GM19239 (cell line): ENCODE measurements at regions not wholly inside any gene's neighbourhood (a gene's known extent, or its start where the extent isn't known, plus 50 kb on each side); places are given as distances from the start of the nearest gene placed in this dataset.

Experiments
- DNase-seq: peaks from one replicate; pipeline ENCODE4 v3.0.0; 2011; ENCODE audit warnings: low spot score; ENCODE audit not compliant: insufficient read length
- FAIRE-seq: peaks from 2 replicates; lab custom pipeline; 2011; peaks lifted over from hg19 to GRCh38; lab: Jason Lieb, UNC

DNA sequence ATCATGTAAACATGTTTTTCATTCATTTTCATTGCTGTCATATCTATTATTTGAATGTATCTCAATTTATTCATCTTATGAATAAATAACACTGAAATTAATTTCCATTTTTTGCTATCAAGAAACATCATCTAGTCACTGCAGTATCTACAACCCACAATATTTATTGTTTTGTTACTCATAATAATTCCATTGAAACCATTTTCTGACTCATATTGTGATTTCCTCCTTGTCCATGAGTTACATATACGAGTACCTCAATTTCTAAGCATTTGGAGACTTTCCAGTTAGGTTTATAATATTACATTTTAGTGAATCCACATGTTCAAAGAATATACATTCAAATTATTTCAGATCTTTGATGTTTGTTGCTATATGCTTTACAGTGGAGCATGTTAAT is 1524.0 kb downstream of the SLITRK1 start:
- FAIRE-seq (no peak), DNase-seq (no peak)

DNA sequence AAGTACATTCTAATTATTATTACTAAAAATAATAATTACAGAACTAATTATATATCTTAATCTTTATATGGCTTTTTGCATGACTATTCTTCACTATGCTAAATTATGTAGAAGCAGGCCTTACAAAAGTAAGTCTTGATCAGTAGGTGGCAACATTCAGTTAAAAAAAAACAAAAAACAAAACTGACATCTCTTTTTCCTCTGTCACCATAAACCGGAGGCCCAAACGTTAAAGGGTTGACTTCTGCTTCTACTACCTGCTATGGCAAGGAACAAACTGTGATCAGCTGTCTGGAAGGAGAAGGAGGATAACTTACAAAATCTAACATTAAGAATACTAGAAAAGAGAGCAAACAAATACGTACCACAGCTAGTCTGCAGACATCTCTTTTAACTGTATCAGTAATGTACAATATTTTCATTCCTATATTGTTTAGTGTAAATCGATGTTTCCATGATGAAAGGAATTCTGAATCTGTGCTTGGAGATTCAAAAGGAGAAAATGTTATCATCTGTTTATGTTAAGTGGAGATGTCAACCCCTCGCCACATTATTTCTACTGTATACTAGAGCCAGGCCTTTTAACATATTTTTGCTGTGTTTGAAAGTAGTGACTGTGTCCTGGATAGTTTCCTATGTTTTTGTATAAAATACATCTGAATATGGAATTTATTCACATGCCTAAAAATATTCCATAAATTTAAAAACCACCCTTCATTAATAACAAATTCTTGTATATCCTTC is 1525.4 kb downstream of the SLITRK1 start:
- DNase-seq, result no peak
- FAIRE-seq, result no peak

DNA sequence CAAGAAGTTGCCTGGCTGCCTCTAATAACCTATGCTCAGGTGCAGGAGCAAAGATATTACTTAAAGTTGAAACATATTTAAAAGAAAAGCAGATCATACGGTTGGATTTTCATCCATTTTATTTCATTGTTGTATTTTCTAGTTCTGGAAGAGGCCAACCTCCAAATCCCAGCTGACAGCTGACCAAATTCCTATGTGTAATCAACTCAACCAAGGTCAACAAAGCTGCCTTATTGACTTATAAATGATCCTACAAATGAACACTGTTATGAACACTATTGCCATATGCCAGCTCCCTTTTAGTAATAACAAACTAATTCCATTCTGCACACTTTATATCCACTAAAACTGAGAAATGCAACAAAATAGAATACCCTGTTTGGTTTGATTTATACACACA is 1537.4 kb downstream of the SLITRK1 start:
- FAIRE-seq (no peak), DNase-seq (no peak)

DNA sequence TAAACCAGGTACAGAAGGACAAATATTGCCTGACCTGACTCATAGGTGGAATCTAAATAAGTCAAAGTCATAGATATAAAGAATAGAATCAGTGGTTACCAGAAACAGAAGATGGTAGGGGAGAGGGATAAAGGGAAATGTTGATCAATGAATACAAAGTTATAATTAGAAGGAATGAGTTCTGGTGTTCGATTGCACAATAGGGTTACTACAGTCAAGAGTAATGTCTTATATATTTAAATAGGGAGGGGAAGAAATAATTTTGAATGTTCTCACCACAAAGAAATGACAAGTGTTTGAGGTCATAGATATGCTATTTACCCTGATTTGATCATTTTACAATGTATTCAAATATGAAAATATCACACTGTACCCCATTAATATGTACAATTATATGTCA is 1541.2 kb downstream of the SLITRK1 start:
- no peak for FAIRE-seq
- DNase-seq, result no peak

DNA sequence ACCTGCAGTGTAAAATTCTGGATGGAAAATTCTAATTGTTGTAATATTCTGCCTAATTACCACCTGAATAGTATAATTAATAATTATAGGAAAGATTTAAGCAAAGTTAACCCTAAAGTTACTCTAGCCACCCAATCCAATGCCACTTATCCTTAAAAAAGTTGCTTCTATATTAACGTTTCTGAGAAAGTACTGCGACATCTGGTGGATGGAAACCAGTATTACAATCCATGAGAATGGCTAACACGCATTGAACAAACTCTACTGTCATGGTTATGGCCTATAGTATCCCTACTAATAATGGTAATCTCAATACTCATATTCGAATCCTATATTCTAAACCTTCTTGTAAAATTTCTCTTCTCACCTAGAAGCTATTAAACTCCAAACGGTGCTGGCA is 1551.8 kb downstream of the SLITRK1 start:
- FAIRE-seq (no peak), DNase-seq (no peak)

DNA sequence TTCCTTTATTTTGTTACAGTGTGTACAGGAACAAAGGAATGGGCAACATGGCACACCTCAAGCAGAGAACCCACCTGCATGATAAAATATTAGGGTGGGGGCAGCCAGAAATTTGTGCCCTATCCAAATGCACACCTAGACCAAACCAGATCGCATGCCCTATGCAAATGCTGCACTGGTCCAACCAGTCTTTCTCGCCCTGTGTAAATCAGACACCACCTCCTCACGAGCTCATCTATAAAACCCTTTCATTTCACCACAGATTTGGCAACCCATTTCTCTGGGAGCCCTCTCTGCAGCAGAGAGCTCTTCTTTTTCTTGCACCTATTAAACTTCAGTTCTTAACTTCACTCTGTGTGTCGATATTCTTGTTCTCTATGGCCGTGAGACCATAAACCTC is 1559.2 kb downstream of the SLITRK1 start:
- FAIRE-seq, result no peak

DNA sequence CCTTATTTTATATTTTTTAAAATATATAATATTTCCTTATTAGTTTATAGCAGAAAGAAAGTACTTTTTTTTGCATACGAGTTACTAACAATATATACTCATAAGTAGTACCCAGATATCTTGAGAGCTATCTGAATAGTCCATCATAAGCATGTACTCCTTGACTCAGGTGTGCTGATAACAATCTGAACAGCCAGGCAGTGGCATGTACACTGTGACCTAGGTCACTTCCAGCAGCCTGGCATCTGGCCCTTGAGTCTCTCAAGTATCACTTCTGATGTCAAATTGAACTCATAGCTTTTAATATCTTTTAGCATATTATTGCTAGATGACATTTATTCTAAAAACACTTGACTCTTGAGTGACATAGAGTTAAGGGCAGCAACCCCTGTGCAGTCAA is 1576.7 kb downstream of the SLITRK1 start:
- FAIRE-seq, result no peak
- no peak for DNase-seq

More for the DNA sequence above, 1559.2 kb downstream of the SLITRK1 start:
- no peak for DNase-seq

DNA sequence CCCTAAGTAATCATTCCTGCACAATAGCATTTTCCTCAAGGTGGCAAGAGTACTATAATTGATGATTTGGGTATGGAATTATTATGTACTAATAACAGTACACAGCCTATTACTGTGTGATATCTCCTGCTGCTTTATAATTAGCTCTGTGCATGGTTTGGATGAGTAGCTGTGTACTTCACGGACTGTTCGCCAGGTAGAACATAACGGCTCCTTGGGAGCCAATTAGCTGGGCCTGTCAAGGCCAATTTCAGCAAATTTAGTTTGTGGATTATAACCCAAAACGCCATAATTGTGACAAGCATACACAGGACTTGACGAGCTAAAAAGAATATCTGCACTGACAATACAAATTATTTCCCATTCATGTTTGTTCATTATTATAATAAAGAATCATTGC is 1584.2 kb downstream of the SLITRK1 start:
- no peak for DNase-seq
- no peak for FAIRE-seq

DNA sequence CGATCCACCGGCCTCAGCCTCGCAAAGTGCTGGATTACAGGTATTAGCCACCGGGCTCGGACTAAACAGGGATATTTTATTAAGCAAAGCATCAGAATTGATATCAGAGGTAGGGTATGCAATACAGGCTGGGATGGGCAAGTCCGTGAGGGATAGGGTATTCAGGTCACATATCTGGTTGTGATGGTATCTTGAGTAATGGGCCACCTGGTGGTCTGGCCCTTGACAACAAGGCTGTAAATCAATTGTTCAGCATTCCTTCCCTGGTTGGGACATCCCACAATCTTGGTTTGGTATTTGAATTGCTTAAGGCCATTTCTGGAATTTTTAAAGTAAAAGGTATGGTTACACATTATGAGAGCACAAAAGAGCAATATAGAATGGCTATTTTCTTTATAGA is 1588.0 kb downstream of the SLITRK1 start:
- FAIRE-seq (no peak), DNase-seq (no peak)

DNA sequence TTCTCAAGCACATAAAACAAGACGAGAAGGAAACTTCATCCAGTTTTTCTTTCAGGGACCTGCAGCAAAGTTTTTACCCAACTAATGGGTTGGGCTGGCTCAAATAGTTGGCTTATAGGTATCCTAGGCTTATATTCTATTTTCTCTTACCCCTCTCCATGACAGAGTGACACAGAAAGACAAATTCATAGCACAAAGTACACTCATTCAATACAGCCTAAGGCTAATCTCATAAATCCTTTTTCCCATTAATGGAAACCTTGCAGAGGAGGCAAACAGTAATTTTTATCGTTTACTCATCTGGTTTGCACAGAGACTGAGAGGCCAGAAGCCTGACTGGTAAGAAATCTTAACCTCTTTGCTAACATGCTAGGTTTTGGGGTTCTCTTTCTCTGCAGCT is 1589.9 kb downstream of the SLITRK1 start:
- FAIRE-seq, result no peak

DNA sequence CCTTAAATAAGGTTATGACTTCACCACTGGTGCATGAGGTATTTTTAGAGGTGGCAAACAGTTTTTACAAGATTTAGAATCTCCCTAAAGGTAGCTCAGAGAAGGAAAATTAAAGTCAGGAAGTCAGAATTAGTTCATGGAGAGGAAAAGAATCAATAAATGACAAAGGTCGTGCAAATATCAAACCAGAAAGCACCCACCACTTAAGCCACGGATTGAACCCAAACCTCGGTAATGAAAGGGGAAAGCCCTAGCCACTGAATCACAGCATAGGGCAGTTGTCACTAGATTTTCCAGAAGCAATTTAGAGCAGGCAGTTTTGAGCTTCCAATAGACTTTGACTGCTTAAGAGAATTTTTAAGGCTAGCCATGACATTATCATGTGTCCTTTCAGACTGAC is 1590.4 kb downstream of the SLITRK1 start:
- FAIRE-seq (no peak), DNase-seq (no peak)

More for the DNA sequence above, 1589.9 kb downstream of the SLITRK1 start:
- no peak for DNase-seq

DNA sequence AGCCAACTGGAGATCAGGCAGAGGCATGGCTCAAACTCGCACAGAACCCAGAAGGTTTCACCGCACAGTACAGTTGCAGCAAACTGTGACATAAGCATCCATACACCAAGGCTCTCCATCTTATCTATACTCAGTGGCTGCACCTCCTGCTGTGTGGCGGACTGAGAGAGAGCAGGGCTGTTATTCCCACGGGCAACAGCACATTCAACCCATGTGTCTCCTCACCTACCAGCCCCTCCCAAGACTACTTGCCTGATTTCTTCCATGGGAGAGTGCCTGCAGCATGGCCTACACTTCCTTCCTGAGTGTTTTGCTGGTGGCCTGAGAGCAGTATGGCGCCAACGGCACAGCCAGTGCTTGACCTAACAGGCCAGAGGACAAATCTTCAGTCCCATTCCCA is 1606.6 kb downstream of the SLITRK1 start:
- FAIRE-seq (no peak), DNase-seq (no peak)

DNA sequence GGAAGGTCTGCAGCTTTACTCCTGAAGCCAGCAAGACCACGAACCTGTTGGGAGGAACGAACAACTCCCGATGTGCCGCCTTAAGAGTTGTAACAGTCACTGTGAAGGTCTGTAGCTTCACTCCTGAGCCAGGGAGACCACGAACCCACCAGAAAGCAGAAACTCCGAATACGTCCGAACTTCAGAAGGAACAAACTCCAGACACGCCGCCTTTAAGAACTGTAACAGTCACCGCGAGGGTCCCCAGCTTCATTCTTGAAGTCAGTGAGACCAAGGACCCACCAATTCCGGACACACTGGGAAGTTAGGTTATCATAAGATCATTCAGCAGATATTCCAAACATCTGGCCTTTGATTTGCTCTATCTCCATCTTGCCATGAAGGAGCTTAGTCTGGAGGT is 1623.0 kb downstream of the SLITRK1 start:
- no peak for DNase-seq
- FAIRE-seq, result no peak

DNA sequence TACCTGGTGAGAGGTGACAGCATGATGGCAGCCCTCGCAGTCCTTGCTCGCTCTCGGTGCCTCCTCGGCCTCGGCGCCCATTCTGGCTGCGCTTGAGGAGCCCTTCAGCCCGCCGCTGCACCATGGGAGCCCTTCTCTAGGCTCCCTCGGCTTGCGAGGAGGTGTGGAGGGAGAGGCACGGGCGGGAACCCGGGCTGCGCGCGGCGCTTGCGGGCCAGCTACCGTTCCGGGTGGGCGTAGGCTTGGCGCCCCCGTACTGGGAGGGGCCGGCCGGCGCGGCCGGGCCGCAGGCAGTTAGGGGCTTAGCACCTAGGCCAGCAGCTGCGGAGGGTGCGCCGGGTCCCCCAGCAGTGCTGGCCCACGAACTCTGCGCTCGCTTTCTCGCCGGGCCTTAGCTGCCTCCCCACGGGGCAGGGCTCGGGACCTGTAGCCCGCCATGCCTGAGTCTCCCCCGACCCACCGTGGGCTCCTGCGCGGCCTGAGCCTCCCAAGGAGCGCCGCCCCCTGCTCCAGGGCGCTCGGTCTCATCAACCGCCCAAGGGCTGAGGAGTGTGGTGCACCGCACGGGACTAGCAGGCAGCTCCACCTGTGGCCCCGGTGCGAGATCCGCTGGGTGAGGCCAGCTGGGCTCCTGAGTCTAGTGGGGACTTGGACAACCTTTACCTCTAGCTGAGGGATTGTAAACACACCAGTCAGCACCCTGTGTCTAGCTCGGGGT is 1624.3 kb downstream of the SLITRK1 start:
- FAIRE-seq, result no peak

DNA sequence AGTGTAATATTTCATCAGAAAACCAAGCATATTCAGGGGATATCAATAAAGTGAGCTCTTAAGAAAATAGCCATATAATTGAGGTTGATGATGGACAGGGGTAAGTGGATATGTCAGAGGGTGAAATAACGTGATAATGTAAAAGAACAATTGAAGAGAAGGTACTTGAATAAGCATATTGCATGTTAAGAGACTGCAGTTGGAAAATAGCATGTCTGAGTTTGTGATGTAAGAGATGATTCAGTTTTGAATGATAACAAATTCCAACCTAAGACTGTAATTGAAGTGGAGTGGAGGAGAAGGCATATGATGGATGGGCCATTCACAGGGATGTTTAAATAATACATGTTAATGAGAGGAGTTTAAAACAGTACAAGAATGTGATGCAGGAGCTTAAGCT is 1633.5 kb downstream of the SLITRK1 start:
- DNase-seq (no peak), FAIRE-seq (no peak)

More for the DNA sequence above, 1624.3 kb downstream of the SLITRK1 start:
- DNase-seq, result no peak

DNA sequence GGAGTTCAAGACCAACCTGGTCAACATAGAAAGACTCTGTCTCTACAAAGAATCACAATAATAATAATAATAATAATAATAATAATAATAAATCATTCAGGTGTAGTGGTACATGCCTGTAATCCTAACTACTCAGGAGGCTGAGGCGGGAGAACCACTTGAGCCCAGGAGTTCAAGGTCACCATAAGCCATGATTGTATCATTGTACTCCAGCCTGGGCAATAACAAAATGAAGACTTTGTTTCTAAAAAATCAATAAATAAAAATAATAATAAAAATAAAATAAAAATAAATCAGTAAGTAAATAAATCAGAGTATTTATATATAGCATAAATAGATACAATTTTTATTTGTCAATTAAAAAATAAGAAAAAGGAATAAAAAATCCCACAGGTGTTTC is 1636.4 kb downstream of the SLITRK1 start:
- DNase-seq (no peak), FAIRE-seq (no peak)

DNA sequence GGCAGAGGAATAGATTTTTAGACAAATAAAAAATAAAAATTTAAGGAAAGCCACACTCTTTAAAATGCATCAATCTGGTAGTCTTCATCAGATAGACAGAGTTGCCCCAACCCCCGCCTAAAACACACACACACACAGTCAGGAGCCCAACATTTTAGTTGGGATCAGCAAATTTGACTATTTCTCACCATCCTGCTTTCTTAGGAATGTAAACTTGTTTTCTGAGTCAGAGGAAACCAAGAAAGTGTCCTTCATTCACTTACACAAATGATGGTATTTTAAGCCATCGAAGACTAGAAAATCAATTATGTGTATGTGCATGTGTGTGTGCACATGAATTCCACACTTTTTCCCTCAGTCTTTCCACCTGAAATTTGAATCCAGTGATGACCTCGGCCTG is 1657.5 kb downstream of the SLITRK1 start:
- FAIRE-seq (no peak), DNase-seq (no peak)

DNA sequence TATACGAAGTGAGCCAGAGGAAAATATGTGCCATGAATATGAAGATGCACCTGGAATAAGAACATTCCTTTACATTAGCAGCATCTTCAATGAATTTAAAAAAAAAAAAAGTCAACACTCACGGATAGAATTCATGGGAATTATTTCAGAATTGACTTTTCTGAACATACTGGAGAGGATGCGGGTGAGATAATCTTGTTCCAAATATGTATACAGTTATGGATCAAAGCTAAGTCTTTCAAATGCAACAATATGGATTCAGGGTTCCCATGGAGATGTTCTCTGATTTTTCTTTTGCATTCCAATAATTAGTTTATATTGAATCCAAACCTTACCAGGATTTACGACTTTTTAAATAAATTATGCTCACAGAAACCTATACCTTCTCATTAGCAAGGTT is 1660.7 kb downstream of the SLITRK1 start:
- no peak for DNase-seq
- FAIRE-seq, result no peak

DNA sequence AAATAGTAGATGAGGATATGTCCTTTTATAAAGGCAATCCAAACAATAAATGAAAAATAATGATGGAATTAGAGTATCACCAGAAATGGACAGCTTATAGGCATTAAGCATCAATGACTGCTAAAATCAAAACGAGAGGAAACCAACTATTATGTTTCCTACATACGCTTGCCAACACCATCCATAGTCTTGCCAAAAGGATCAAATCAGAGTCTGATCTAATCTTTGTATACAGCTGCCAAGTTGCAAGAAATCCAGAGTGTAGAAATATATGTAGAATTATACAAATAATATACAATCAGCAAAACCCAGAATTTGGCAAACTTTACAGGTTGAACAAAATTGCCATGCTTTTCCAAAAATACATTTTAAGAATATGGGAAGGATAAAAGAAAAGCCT is 1661.6 kb downstream of the SLITRK1 start:
- no peak for FAIRE-seq
- DNase-seq, result no peak

DNA sequence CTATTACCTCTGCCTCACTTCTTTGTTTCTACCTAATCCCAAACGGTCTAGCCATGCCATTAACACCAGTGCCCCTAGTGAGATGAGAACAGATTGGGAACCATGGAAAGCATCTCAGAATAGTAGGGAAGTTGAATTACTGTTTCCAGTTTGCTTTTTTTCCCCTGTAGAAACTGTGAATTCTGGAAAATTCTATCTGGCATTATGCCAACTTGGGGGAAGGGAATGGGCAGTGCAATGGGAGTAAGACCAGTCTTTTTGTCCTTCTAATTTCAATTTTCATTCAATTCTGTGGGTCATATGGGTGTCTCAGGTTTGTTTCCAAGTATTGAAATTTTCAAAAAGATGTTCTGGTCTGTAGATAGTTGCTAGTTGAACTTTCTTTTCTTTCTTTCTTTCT is 1666.1 kb downstream of the SLITRK1 start:
- DNase-seq, result no peak
- no peak for FAIRE-seq

DNA sequence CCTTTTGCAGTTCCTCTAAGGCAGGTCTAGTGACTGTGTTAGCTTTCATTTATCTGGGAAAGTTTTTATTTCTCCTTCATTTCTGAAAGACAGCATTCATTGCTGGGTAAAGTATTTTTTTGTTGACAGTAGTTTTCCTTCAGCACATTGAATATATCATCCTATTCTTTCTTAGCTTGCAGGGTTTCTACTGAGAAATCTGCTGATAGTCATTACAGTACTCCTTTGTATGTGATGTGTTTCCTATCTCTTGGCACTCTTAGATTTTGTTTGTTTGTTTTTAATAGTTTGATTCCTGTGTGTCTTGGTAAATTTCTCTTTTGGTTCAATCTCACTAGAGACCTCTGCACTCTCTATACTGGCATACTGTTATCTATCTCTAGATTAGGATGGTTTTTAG is 1667.9 kb downstream of the SLITRK1 start:
- FAIRE-seq (no peak), DNase-seq (no peak)

DNA sequence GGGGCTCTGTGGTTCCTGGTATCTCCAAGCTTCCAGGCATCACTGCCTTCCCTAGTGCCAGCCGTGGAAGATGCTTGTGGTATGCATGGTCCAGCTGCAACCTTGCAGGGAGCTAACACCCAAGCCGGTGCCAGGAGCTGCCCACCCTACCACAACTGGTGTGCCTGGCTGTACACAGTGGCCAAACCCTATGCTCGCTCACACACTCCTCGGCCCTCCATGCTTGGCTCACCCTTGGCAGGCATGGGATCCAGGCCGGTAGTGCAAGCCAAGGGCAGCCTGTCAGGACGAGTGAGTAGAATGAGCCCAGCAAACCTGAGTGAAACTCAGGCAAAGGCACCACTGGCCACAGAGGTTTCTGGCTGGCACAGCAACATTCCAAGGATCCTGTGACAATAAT is 1676.0 kb downstream of the SLITRK1 start:
- FAIRE-seq (no peak), DNase-seq (no peak)
